Transverse colon (tissue), 4 donors: ENCODE measurements at regions not wholly inside any gene's neighbourhood (a gene's known extent, or its start where the extent isn't known, plus 50 kb on each side); places are given as distances from the start of the nearest gene placed in this dataset.

Source experiments
- CTCF ChIP-seq, 5 experiments: fragments of 200-600 bp in 3 of 5; fragments of 450-650 bp in 2 of 5; sonication (generic) in 3 of 5; IDR thresholded peaks; 1 replicate in 2 of 5; 2 replicates in 3 of 5; pipeline ENCODE4 v1.5.1; 2016 to 2017; ENCODE audit warnings: antibody characterized with exemption in 5 of 5, inconsistent platforms in 3 of 5, mild to moderate bottlenecking in 2 of 5, moderate library complexity in 1 of 5
- POLR2A ChIP-seq: fragments of 450-650 bp; IDR thresholded peaks from one replicate; pipeline ENCODE4 v1.6.1; 2016; ENCODE audit warnings: antibody characterized with exemption, mild to moderate bottlenecking, moderate library complexity
- POLR2AphosphoS5 ChIP-seq, 3 donors: sonication (generic); formaldehyde crosslinking; IDR thresholded peaks; one replicate each; pipeline ENCODE4 v1.6.1; 2016; ENCODE audit warnings: antibody characterized with exemption in 3 of 3

DNA sequence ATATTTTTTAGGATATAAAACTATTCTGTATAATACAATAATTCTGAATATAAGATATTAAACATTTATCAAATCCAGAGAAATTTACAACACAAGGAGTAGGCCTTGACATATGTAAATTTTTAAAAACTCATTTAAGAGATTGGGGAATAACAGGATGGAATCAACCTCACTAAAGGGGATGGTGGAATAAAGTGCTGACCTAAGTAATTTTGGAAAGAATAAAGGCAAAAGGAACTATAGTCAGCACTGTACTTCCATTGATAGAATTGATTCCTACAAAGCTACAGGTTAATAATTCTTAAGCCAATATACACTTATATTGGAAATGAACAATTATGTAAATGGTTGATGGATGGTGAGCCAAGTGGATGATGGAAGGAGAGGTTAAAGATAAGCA is 549.3 kb downstream of the TBL1XR1 start:
- no peak for TF ChIP-seq CTCF (IDR thresholded peaks at IDR 0.05)
- no peak for TF ChIP-seq POLR2A
- TF ChIP-seq POLR2AphosphoS5 (IDR thresholded peaks at IDR 0.05): no peak
